Type B pancreatic cell (in vitro differentiated cells): ENCODE measurements at regions not wholly inside any gene's neighbourhood (a gene's known extent, or its start where the extent isn't known, plus 50 kb on each side); places are given as distances from the start of the nearest gene placed in this dataset.

Source experiments
- DNase-seq: peaks from one replicate; pipeline ENCODE4 v3.0.0; 2021; ENCODE audit warnings: mixed read lengths; ENCODE audit not compliant: unreplicated experiment; ENCODE audit errors: extremely low spot score
- H3K27ac Mint-ChIP-seq: 2 replicates; pipeline ENCODE4 v1.8.0; 2021; ENCODE audit warnings: mild to moderate bottlenecking, mixed read lengths
- H3K27me3 Mint-ChIP-seq: 2 replicates; pipeline ENCODE4 v1.8.0; 2021; ENCODE audit warnings: mixed read lengths
- H3K36me3 Mint-ChIP-seq: 2 replicates; pipeline ENCODE4 v1.8.0; 2021; ENCODE audit warnings: mixed read lengths
- H3K4me1 Mint-ChIP-seq: one replicate; pipeline ENCODE4 v1.8.0; 2021; ENCODE audit warnings: mixed read lengths; ENCODE audit not compliant: unreplicated experiment
- H3K4me3 Mint-ChIP-seq: 2 replicates; pipeline ENCODE4 v1.8.0; 2021; ENCODE audit warnings: mild to moderate bottlenecking, mixed read lengths
- H3K9me3 Mint-ChIP-seq: 2 replicates; pipeline ENCODE4 v1.8.0; 2021; ENCODE audit warnings: mixed read lengths
- CTCF ChIP-seq: fragments of 200-600 bp; sonication (generic); conservative IDR thresholded peaks from 2 replicates; pipeline ENCODE4 v1.5.0; 2021; ENCODE audit warnings: antibody characterized with exemption, mild to moderate bottlenecking

DNA sequence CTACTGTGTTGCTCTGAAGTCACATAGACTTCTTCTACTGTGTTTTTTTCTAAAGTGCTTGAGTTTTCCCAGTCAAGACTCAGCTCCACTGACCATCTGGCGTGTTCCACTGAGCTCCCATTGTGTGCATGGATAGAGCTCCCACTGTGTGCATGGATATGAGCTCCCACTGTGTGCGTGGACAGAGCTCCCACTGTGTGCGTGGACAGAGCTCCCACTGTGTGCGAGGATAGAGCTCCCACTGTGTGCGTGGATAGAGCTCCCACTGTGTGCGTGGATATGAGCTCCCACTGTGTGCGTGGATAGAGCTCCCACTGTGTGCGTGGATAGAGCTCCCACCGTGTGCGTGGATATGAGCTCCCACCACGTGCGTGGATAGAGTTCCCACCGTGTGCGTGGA, 148.3 kb upstream of the ALKAL2 start:
- Mint-ChIP-seq H3K4me3 (no peak overlapping the region), H3K36me3 (no peaks in the 10 kb centered on the region), H3K27me3 (no peaks in the 10 kb centered on the region), H3K27ac (no peak overlapping the region), H3K4me1 (peaks cover 8% of the 10 kb centered on the region), H3K9me3 (no peaks in the 10 kb centered on the region)
- TF ChIP-seq CTCF, result no peak
- no peak for DNase-seq

DNA sequence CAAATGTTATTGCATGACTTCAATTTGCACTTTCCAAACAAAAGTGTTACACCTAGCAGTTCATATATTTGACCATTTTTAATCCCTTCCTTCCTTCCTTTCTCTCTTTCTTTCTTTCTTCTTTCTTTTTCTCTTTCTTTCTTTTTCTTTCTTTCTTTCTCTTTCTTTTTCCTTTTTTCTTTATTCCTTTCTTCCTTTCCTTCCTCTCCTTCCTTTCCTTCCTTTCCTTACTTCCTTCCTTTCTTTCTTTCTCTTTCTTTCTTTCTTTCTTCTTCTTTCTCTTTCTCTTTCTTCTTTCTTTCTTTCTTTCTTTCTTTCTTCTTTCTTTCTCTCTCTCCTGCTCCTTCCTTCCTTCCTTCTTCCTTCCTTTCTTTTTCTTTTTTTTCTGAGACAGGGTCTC, 146.7 kb upstream of the ALKAL2 start:
- peaks cover 8% of the 10 kb centered on the region for H3K4me1 Mint-ChIP-seq
- no peak for DNase-seq
- H3K27me3 Mint-ChIP-seq, result no peaks in the 10 kb centered on the region
- no peaks in the 10 kb centered on the region for H3K36me3 Mint-ChIP-seq
- TF ChIP-seq CTCF, result no peak
- H3K9me3 Mint-ChIP-seq, result no peaks in the 10 kb centered on the region
- no peak overlapping the region for H3K27ac Mint-ChIP-seq
- no peak overlapping the region for H3K4me3 Mint-ChIP-seq

GRCh38 chr2:433216-433615, 145.3 kb upstream of the ALKAL2 start:
- no peak for DNase-seq
- no peaks in the 10 kb centered on the region for H3K27me3 Mint-ChIP-seq
- no peaks in the 10 kb centered on the region for H3K36me3 Mint-ChIP-seq
- H3K27ac Mint-ChIP-seq, result no peak overlapping the region
- no peaks in the 10 kb centered on the region for H3K4me1 Mint-ChIP-seq
- no peak overlapping the region for H3K4me3 Mint-ChIP-seq
- H3K9me3 Mint-ChIP-seq, result no peaks in the 10 kb centered on the region
- TF ChIP-seq CTCF, result no peak

DNA sequence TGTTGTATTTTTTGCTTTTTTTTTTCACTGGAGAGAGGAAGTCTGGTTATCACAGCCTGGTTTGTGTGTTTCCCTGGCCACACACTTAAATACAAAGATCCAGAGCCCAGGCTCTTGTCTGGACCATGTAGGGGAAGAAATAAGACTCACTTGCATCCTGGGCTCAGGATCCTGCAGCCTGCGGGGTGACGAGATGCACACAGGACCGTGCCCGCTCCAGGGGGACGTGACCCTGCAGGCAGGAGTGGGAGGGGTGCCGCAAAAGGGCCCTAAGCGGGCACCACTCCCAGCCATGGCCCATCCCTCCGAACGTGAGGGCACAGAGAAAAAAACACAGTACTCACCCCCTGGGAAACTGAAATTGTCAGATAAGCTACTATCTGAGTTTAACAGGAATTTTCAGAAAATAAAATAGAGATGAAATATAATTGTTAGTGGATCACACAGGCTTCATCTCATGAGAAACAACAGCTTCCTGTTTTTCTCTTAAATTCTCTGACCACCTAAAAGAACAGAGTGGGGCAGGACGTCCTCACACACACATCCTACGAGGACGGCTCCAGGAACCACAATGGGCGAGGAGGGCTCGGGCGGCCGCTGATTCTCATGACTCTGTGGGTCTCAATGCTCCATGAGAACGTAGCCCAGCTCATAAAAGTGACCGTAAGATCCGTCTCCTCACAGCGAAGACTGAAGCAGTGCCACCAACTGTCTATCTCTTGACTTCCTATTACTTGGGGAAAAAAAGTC, 142.6 kb upstream of the ALKAL2 start:
- H3K4me3 Mint-ChIP-seq, result no peak overlapping the region
- H3K4me1 Mint-ChIP-seq, result no peaks in the 10 kb centered on the region
- TF ChIP-seq CTCF, result no peak
- no peaks in the 10 kb centered on the region for H3K9me3 Mint-ChIP-seq
- DNase-seq, result no peak
- no peak overlapping the region for H3K27ac Mint-ChIP-seq
- H3K27me3 Mint-ChIP-seq, result no peaks in the 10 kb centered on the region
- H3K36me3 Mint-ChIP-seq, result no peaks in the 10 kb centered on the region

DNA sequence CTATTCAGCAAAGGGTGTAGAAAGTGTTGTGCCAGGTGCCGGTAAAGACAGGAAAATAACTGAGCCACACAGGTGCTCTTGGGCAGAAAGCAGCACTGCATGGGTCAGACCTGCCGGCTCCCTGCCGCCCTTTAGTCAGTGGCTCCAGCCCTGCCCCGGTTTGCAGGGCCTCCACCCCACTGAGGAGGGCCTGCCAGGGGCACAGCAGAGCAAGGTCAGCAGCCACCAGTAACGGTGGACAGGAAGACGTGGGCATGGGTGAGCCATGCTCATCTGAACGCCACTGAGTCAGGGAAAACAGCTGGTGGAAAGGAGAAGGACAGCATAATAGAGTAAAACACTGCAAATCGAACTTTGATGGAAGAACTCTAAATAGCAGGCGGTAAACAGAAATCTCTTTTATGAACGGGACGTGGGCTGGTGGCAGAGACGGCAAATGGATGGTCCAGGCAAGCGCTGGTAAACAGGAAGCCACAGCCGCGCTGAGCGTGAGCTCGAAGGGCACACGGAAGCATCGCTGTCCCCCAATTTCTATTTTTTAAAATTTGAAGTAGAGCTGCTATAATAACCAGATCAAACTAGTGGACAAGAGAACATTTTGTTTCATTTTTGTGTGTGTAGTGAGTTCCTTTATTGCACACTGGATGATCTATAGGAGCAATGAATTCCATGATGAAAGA, 141.8 kb upstream of the ALKAL2 start:
- Mint-ChIP-seq H3K36me3 (no peaks in the 10 kb centered on the region), H3K27me3 (no peaks in the 10 kb centered on the region), H3K4me3 (no peak overlapping the region), H3K27ac (peak overlapping the region; percentile 31), H3K4me1 (peaks cover 6% of the 10 kb centered on the region), H3K9me3 (no peaks in the 10 kb centered on the region)
- no peak for DNase-seq
- TF ChIP-seq CTCF, result no peak
